ENCODE measurements at regions not wholly inside any gene's neighbourhood (a gene's known extent, or its start where the extent isn't known, plus 50 kb on each side); places are given as distances from the start of the nearest gene placed in this dataset.

GRCh38 chr18:2009942-2010697, 561.2 kb downstream of the METTL4 start:
- TF ChIP-seq CTCF (IDR thresholded peaks at IDR 0.05; ENCODE audit: insufficient read depth, low read depth, low read length) (no peak), EZH2 (IDR thresholded peaks at IDR 0.05; ENCODE audit: insufficient read depth, low read length) (no peak)

Data from astrocyte (in vitro differentiated cells and primary cell).